ENCODE measurements at regions not wholly inside any gene's neighbourhood (a gene's known extent, or its start where the extent isn't known, plus 50 kb on each side); places are given as distances from the start of the nearest gene placed in this dataset.

- no peak for DNase-seq (ENCODE audit: low read depth in 3 of 3)
Observed at GRCh38 chr12:91397866-91398532, 215.4 kb upstream of the DCN start.

DNA sequence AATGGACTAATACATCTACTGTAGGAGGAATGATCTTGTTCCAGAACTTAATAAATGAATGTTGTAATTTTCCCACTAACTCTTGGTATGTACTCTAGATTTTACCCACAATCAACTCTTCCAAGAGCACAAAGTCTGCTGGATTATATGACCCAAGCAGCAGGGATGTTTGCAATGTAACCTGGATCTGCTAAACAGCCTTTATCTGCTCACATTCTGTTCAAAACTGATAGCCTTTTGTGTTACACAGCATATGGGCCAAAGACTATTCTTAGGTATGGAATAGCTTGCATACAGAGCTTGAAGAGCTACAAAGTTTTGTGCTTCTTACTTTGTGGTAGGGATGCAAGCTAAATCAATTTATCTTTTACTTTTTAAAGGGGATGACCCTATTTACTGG is 213.7 kb upstream of the DCN start:
- DNase-seq (ENCODE audit: low read depth in 3 of 3): no peak

- DNase-seq (ENCODE audit: low read depth in 3 of 3): no peak
Observed at GRCh38 chr12:91395628-91396135, 213.1 kb upstream of the DCN start.

DNA sequence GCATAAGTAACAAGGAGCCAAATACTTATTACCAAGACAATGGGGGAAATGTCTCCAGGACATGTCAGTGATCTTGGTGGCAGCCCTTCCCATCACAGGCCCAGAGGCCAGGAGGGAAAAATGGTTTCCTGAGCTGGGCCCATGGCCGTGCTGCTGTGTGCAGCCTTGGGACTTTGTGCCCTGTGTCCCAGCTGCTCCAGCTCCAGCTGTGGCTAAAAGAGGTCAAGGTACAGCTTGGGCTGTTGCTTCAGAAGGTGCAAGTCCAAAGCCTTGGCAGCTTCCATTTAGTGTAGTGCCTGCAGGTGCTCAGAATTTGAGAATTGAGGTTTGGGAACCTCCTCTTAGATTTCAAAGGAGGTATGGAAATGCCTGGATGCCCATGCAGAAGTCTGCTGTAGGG is 212.3 kb upstream of the DCN start:
- DNase-seq (ENCODE audit: low read depth in 3 of 3): no peak

DNA sequence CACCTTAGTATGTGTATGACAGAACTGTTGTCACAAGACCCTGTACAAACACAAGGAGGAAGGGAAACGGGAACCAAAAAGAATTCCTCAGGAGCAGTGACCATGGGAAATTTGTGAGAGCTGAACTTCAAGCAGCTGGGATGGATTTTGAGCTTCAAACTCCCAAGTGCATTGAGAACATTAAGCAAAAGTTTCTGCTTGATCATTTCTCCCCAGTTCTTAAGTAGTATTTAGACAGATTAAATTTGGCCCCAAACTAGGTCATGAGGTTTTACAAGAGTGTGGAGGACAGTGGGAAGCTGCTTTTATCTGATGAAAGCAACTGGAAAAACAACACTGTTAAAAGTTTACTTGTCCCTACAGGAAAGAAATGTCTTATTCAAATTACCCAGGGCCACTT is 206.0 kb upstream of the DCN start:
- DNase-seq (ENCODE audit: low read depth in 3 of 3): no peak

DNA sequence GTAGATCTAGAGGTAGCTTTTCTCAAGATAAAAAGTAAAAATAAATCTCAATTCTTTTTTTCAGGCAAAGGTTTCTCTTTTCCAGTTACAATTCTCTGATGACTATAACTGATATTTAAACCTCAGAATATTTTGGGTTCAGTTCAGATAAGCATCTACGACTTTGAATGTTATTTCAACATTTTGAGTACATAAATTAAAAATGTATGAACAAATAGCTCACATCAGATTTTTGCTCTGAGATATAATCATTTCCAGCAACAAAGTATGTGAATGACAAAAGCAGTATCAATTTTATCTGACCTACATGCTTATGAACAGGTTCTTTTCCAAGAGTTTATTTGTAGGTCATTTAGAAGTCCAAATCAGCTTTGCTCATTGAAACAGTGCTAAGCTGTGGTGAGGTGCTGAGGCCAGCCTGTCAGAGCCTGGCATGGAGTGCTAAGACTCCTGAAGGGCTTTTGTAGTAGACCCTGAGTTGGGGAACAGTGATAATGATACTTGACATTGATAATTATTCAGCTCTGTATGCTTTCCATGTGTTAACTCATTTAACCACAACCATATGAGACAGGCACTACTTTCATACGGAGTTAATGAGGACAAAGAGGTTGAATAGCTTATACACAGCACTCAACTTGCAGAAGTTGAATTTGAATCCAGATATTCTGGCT is 205.0 kb upstream of the DCN start:
- no peak for DNase-seq (ENCODE audit: low read depth in 3 of 3)

- no peak for DNase-seq (ENCODE audit: low read depth in 3 of 3)
Observed at GRCh38 chr12:91384806-91385205, 202.2 kb upstream of the DCN start.

DNA sequence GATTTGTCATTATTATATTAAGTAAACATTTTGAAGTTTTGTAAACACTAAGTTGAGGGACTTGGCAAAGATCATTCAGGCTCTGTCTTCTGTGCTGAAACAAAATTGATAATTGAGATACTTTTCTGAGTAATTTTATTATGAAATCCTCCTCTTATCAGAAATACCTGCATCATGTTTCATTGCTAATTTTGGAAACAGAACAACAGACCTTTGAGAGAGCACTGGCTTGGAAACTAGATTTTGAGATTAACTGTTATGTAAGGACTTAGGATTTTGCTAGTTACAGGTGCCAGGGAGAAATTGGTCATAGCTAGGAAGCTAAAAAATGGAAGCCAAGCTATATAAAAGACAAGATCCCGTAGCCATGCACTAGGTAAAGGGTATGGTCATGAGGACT is 201.7 kb upstream of the DCN start:
- DNase-seq (ENCODE audit: low read depth in 3 of 3): no peak

- DNase-seq (ENCODE audit: low read depth in 3 of 3): no peak
Observed at GRCh38 chr12:91383099-91383498, 200.5 kb upstream of the DCN start.

GRCh38 chr12:91382081-91382543 is 199.5 kb upstream of the DCN start:
- peak; percentile 63 to 79 (median 79) for DNase-seq (ENCODE audit: low read depth in 3 of 3)

GRCh38 chr12:91381309-91381804 is 198.7 kb upstream of the DCN start:
- no peak for DNase-seq (ENCODE audit: low read depth in 3 of 3)

GRCh38 chr12:91380631-91381030 is 198.0 kb upstream of the DCN start:
- DNase-seq (ENCODE audit: low read depth in 3 of 3): no peak

- DNase-seq (ENCODE audit: low read depth in 3 of 3): no peak
Observed at GRCh38 chr12:91379051-91379775, 196.6 kb upstream of the DCN start.

DNA sequence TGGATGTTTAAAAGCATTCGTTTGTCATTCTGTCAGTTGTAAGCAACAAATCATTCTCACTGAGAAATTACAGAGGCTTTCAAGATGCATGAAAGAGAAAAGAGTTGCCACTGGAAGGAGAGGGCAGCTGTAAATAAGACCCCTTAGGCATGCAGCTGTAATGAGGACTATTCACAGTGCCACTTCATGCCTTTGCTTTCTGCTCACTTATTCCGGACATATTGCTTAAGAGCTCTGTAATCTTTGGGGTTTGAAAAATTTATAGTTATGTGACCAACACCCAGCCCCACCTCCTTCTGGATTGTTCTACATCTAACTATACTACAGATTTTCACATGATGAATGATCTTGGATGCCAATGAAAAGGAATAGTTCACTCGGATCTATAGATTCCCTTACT is 194.8 kb upstream of the DCN start:
- no peak for DNase-seq (ENCODE audit: low read depth in 3 of 3)

DNA sequence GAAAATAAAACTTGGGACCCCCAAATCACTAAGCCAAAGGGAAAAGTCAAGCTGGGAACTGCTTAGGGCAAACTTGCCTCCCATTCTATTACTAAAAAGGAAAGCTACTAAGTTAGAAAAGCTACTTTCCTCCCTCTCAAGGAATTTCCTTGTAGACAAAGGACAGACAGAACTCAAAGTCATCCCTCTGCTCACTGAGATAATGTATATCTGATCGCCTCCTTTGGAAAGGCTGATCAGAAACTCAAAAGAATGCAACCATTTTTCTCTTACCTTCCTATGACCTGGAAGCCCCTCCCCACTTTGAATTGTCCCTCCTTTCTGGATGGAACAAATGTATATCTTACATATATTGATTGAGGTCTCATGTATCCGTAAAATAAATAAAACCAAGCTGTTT is 190.5 kb upstream of the DCN start:
- no peak for DNase-seq (ENCODE audit: low read depth in 3 of 3)

DNA sequence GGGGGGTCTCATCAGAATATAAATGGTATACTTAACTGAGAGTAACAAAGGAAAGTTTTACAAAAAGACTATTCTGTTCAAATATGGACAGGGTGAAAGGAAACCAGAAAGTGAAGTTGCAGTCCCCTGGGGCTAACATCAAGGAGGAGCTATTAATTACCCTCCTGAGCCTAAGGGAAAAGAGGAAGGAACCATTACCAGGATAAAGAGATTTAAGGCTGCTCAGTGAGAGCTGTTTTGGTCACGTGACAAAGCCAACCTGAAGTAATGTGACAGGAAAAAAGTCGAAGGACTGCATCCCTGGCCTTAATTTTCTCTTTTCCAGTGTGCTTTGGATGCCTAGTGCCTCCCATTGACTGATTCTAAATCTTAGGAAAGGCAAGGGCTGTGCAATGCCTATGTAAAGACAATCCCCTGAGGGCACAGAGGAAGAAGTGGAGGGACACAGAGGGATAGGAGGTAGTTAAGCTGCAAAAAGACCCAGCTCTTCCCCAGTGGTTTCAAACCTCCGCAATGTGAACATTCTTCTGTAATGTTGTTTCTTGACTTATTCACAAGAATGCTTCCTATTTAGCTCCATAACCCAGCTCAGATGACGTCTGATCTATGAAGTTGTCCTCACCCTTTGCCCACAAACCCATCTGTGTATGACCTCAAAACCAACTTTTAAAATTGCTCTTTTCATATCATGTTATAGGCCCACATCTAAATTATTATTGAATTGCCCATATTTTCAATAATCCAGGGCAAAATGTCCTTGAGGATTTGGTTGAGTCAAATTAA is 187.7 kb upstream of the DCN start:
- DNase-seq (ENCODE audit: low read depth in 3 of 3): no peak

DNA sequence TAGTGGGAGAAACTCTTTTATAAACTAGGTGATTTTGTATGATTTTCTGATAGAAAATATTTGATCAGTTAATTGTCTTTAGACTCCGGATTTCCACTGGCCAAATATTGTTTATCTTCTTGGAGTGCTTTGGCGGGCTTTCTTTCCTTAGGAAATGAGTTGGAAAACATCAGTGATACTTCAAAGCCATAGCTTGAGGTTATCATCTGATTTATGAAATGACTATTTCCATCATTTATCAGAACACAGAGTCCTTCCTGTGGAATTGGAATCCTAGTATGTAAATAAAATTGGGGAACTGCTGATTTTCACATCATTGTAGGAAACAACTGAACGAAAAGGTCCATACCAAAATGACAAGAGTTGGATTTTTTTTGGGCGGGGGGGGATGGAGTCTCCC is 186.0 kb upstream of the DCN start:
- DNase-seq (ENCODE audit: low read depth in 3 of 3): no peak

DNA sequence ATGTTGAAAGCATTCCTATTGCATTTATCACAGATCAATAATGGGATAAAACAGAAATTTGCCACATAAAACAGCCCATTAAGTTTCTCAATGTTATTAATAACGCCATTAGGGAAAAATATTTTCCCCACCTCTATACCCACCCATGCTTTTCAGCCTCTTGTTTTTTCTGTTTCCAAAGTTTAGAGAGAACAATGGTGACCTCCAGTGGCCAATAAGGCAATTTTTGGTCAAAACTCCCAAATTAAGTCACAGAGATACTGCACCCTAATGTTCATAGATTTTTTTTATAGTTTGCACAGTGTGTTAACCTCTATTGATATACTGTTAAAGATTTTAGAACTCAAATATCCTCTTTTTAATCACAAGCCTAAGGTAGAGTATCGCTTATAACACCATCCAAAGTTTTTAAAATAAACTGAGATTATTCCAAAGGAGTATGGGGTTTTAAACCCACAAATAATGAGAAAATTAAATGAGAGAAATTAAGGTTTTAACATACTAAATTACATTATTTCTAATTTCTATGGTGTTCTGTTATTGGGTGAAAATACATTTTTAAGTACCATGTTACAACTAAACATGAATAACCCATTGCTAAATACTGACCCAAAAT is 184.7 kb upstream of the DCN start:
- no peak for DNase-seq (ENCODE audit: low read depth in 3 of 3)

DNA sequence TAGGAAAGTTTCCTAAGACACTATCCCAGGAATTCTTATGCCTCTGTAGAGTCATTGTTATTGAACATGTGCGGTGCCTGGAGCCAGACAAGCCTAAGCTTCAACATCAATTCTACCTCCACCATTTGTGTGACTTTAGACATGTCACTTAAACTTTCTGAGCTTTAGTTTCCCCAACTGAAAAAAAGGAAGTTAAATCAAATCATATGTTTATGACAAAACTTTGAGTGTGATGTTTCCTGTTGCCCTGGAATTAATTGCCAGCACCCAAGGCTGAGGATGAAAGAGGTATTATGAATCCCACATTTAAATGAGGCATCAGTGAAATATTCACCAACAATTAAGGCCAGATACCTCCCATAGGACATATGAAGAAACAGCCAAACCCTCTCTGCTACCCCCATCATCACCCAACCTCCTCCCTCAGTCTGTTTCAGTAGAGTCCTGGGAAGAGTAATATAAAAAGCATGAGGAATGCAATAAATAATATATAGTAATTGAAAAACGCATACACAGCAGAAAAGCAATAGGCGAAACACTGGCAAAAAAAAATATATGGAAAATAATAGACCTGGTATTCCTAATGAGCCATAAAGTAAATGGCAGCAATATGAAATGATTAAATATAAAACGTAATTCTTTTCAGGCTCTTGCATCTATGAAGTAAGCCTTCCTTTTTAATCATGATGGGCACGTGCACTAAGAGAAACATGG is 182.0 kb upstream of the DCN start:
- DNase-seq (ENCODE audit: low read depth in 3 of 3): no peak

DNA sequence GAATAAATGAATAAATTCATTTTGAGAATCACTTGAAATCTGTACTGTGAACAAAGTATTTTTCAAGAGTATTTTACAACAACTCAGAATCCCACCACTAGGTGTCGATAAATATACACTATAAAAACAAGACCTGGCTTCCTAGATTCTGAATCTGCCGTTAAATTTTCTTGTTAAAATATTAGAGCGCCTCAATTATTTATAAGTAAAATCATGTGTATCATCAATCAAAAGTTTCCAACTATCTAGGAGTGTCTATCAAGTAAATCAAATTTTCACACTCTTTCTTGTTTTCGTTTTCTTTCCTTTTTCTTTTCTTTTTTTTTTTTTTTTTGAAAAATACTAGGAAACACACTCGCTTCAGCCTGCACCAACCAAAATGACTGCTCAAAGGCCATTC is 179.2 kb upstream of the DCN start:
- no peak for DNase-seq (ENCODE audit: low read depth in 3 of 3)

DNA sequence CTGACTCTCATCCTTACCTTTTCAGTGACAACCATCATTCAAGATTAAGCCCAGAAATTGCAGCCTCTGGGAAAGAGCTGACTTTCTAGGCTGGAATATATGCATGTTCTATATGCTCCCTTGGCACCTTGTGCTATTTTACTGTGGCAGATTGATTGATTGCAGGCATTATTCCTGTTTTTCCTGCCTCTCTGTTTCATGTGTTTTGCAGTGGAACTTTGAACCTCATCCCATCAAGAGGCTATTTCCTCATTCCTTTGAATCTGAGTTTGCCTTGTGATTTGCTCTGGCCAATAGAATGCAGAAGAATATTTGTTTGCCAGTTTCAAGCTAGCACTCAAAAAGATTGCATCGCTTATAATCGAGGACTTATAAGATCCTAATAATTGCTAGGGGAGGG is 174.8 kb upstream of the DCN start:
- no peak for DNase-seq (ENCODE audit: low read depth in 3 of 3)
